ENCODE measurements at regions not wholly inside any gene's neighbourhood (a gene's known extent, or its start where the extent isn't known, plus 50 kb on each side); places are given as distances from the start of the nearest gene placed in this dataset.
"Not testable (repeated sequence)": the region's sequence is repeated elsewhere in the genome, so short reads cannot be mapped to it uniquely, and the experiment has no call there.

- TF ChIP-seq CTCF (IDR thresholded peaks at IDR 0.05; ENCODE audit: insufficient read depth, low read depth, low read length), result no peak
- Histone ChIP-seq H3K36me3 (ENCODE audit: control insufficient read depth, insufficient read depth, low read length) (no peaks in the 10 kb centered on the region), H3K4me3 (ENCODE audit: low read depth, low read length) (no peak overlapping the region), H3K27me3 (ENCODE audit: control insufficient read depth, insufficient read depth, low read length) (peaks cover 11% of the 10 kb centered on the region)
- ChIA-PET POLR2A (no interaction called here), CTCF (interaction anchor here (1.0 kb wide), 1 partner anchor 58 kb away, joined by 3 read pairs; no protein-coding TSS in a partner anchor)
- no peak for DNase-seq (ENCODE audit: low read depth)
These were observed 56.7 kb downstream of the KCNC4 start for GRCh38 chr1:110266834-110267233.

- CTCF ChIA-PET, result interaction anchor here (1.0 kb wide), 1 partner anchor 58 kb away, joined by 3 read pairs; no protein-coding TSS in a partner anchor
- POLR2A ChIA-PET, result no interaction called here
- DNase-seq (ENCODE audit: low read depth), result no peak
These were observed 57.1 kb downstream of the KCNC4 start for GRCh38 chr1:110267260-110267659.

GRCh38 chr1:110272045-110272444 is 61.9 kb downstream of the KCNC4 start:
- POLR2A ChIA-PET, result no interaction called here
- TF ChIP-seq CTCF (IDR thresholded peaks at IDR 0.05; ENCODE audit: insufficient read depth, low read depth, low read length), result no peak
- Histone ChIP-seq H3K36me3 (ENCODE audit: control insufficient read depth, insufficient read depth, low read length) (no peaks in the 10 kb centered on the region), H3K4me3 (ENCODE audit: low read depth, low read length) (no peak overlapping the region), H3K27me3 (ENCODE audit: control insufficient read depth, insufficient read depth, low read length) (peaks cover 9% of the 10 kb centered on the region)
- CTCF ChIA-PET, result interaction anchor here (1.5 kb wide), 1 partner anchor 20 kb away, joined by 4 read pairs; no protein-coding TSS in a partner anchor
- DNase-seq (ENCODE audit: low read depth), result no peak

More at GRCh38 chr1:110267260-110267659, 57.1 kb downstream of the KCNC4 start:
- no peaks in the 10 kb centered on the region for H3K36me3 ChIP-seq (ENCODE audit: control insufficient read depth, insufficient read depth, low read length)
- H3K4me3 ChIP-seq (ENCODE audit: low read depth, low read length), result no peak overlapping the region
- peaks cover 11% of the 10 kb centered on the region for H3K27me3 ChIP-seq (ENCODE audit: control insufficient read depth, insufficient read depth, low read length)
- no peak for TF ChIP-seq CTCF (IDR thresholded peaks at IDR 0.05; ENCODE audit: insufficient read depth, low read depth, low read length)

GRCh38 chr1:110273832-110274231 is 63.7 kb downstream of the KCNC4 start:
- DNase-seq (ENCODE audit: low read depth); H3K4me3 ChIP-seq (ENCODE audit: low read depth, low read length); H3K27me3 ChIP-seq (ENCODE audit: control insufficient read depth, insufficient read depth, low read length); H3K36me3 ChIP-seq (ENCODE audit: control insufficient read depth, insufficient read depth, low read length); POLR2A ChIA-PET: not testable (repeated sequence)
- CTCF ChIA-PET, result interaction anchor here (1.0 kb wide), 1 partner anchor 66 kb away, joined by 3 read pairs; no protein-coding TSS in a partner anchor

GRCh38 chr1:110280126-110280525 is 59.1 kb upstream of the RBM15 start:
- Histone ChIP-seq H3K36me3 (ENCODE audit: control insufficient read depth, insufficient read depth, low read length) (no peaks in the 10 kb centered on the region), H3K27me3 (ENCODE audit: control insufficient read depth, insufficient read depth, low read length) (peaks cover 3% of the 10 kb centered on the region), H3K4me3 (ENCODE audit: low read depth, low read length) (no peak overlapping the region)
- no peak for TF ChIP-seq CTCF (IDR thresholded peaks at IDR 0.05; ENCODE audit: insufficient read depth, low read depth, low read length)
- DNase-seq (ENCODE audit: low read depth), result no peak
- ChIA-PET POLR2A (no interaction called here), CTCF (interaction anchor here (1.0 to 1.7 kb wide), 3 partner anchors 9 to 32 kb away, joined by 3 to 6 read pairs (median 4); no protein-coding TSS in a partner anchor)

GRCh38 chr1:110280804-110281203 is 58.4 kb upstream of the RBM15 start:
- ChIA-PET CTCF (interaction anchor here (0.6 to 1.7 kb wide), 5 partner anchors 10 to 215 kb away, joined by 3 to 6 read pairs (median 3); no protein-coding TSS in a partner anchor), POLR2A (no interaction called here)
- no peak for DNase-seq (ENCODE audit: low read depth)
- Histone ChIP-seq H3K4me3 (ENCODE audit: low read depth, low read length) (no peak overlapping the region), H3K27me3 (ENCODE audit: control insufficient read depth, insufficient read depth, low read length) (peaks cover 3% of the 10 kb centered on the region), H3K36me3 (ENCODE audit: control insufficient read depth, insufficient read depth, low read length) (no peaks in the 10 kb centered on the region)
- TF ChIP-seq CTCF (IDR thresholded peaks at IDR 0.05; ENCODE audit: insufficient read depth, low read depth, low read length), result no peak

Measured in BJ (cell line).